Astrocyte (in vitro differentiated cells and primary cell): ENCODE measurements at regions not wholly inside any gene's neighbourhood (a gene's known extent, or its start where the extent isn't known, plus 50 kb on each side); places are given as distances from the start of the nearest gene placed in this dataset.

Source experiments
- DNase-seq: peaks from one replicate; pipeline ENCODE4 v3.0.0-alpha.2; 2010; ENCODE audit warnings: low read depth
- FAIRE-seq: peaks from 2 replicates; lab custom pipeline; 2011; peaks lifted over from hg19 to GRCh38; lab: Jason Lieb, UNC
- H2AFZ ChIP-seq: 2 replicates; pipeline ENCODE4 v1.6.0; 2012; ENCODE audit warnings: low read depth, low read length, inconsistent platforms
- H3K27ac ChIP-seq: 2 replicates; pipeline ENCODE4 v1.5.1; 2011; ENCODE audit warnings: low read depth, low read length, inconsistent platforms
- H3K27me3 ChIP-seq: 2 replicates; pipeline ENCODE4 v1.6.0; 2011; ENCODE audit warnings: low read length, inconsistent platforms; ENCODE audit not compliant: insufficient read depth
- H3K36me3 ChIP-seq: 2 replicates; pipeline ENCODE4 v1.5.1; 2011; ENCODE audit warnings: low read length, inconsistent platforms; ENCODE audit not compliant: insufficient read depth
- H3K4me1 ChIP-seq: 2 replicates; pipeline ENCODE4 v1.5.1; 2011; ENCODE audit warnings: low read length, inconsistent platforms; ENCODE audit not compliant: insufficient read depth
- H3K4me2 ChIP-seq: 2 replicates; pipeline ENCODE4 v1.6.0; 2012; ENCODE audit warnings: low read length, inconsistent platforms
- H3K4me3 ChIP-seq: 2 replicates; pipeline ENCODE4 v1.5.1; 2011; ENCODE audit warnings: low read depth, mild to moderate bottlenecking, low read length, inconsistent platforms; ENCODE audit not compliant: insufficient read depth
- H3K79me2 ChIP-seq: 2 replicates; pipeline ENCODE4 v1.6.0; 2012; ENCODE audit warnings: mild to moderate bottlenecking, low read length, inconsistent platforms; ENCODE audit not compliant: insufficient read depth
- H3K9ac ChIP-seq: 2 replicates; pipeline ENCODE4 v1.6.0; 2012; ENCODE audit warnings: mild to moderate bottlenecking, low read length, inconsistent platforms
- H3K9me3 ChIP-seq: 2 replicates; pipeline ENCODE4 v1.5.1; 2012; ENCODE audit warnings: low read depth, mild to moderate bottlenecking, low read length, inconsistent platforms; ENCODE audit not compliant: insufficient read depth
- H4K20me1 ChIP-seq: 2 replicates; pipeline ENCODE4 v1.6.0; 2012; ENCODE audit warnings: low read length, inconsistent platforms; ENCODE audit not compliant: insufficient read depth
- H3K27ac Mint-ChIP-seq: one replicate; pipeline ENCODE4 v1.8.0; 2021; ENCODE audit warnings: mild to moderate bottlenecking, mixed read lengths; ENCODE audit not compliant: unreplicated experiment
- H3K27me3 Mint-ChIP-seq: one replicate; pipeline ENCODE4 v1.8.0; 2021; ENCODE audit warnings: low read depth, mixed read lengths; ENCODE audit not compliant: unreplicated experiment
- H3K36me3 Mint-ChIP-seq: one replicate; pipeline ENCODE4 v1.8.0; 2021; ENCODE audit warnings: low read depth, mixed read lengths; ENCODE audit not compliant: unreplicated experiment
- H3K4me1 Mint-ChIP-seq: one replicate; pipeline ENCODE4 v1.8.0; 2021; ENCODE audit warnings: low read depth, mixed read lengths; ENCODE audit not compliant: unreplicated experiment
- H3K4me3 Mint-ChIP-seq: one replicate; pipeline ENCODE4 v1.8.0; 2021; ENCODE audit warnings: mild to moderate bottlenecking, moderate library complexity, mixed read lengths; ENCODE audit not compliant: unreplicated experiment
- H3K9me3 Mint-ChIP-seq: one replicate; pipeline ENCODE4 v1.8.0; 2021; ENCODE audit warnings: mild to moderate bottlenecking, mixed read lengths; ENCODE audit not compliant: unreplicated experiment
- EZH2 ChIP-seq: IDR thresholded peaks from 2 replicates; pipeline ENCODE4 v1.6.1; 2012; ENCODE audit warnings: mild to moderate bottlenecking, low read length, inconsistent platforms; ENCODE audit not compliant: insufficient read depth
- TF ChIP-seq, protein P1 (sequence below): IDR thresholded peaks from 2 replicates; pipeline ENCODE4 v1.5.1; 2011; ENCODE audit warnings: low read depth, mild to moderate bottlenecking, inconsistent platforms, low read length, moderate library complexity; ENCODE audit not compliant: insufficient read depth

DNA sequence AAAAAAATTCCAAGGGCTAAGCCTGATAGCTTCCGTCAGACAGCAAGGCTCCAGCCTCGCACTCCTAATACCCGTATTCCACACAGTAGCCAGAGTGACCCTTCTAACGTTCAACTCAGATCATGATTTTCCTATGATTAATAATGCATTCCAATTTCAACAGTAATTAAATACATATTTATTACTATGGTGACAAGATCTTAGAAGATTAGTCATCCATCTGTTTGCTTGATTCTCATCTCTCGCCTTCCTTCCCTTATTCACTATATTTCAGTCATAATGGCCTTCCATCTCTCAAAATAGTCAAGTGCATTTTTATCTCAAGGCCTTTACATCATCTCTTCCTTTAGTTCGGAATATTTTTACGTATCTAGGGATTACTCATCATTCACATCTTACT, 621.2 kb upstream of the SPRY2 start:
- no peaks in the 10 kb centered on the region for H3K27me3 ChIP-seq
- H3K79me2 ChIP-seq, result no peaks in the 10 kb centered on the region
- FAIRE-seq (no peak), DNase-seq (peak; percentile 26)
- H2AFZ ChIP-seq, result no peak overlapping the region
- Mint-ChIP-seq H3K9me3 (no peaks in the 10 kb centered on the region), H3K36me3 (no peaks in the 10 kb centered on the region), H3K4me1 (no peaks in the 10 kb centered on the region), H3K27ac (no peak overlapping the region), H3K4me3 (no peak overlapping the region), H3K27me3 (no peaks in the 10 kb centered on the region)
- no peaks in the 10 kb centered on the region for H3K36me3 ChIP-seq
- H4K20me1 ChIP-seq, result no peaks in the 10 kb centered on the region
- no peaks in the 10 kb centered on the region for H3K9me3 ChIP-seq
- no peaks in the 10 kb centered on the region for H3K4me1 ChIP-seq
- H3K9ac ChIP-seq, result no peak overlapping the region
- TF ChIP-seq, protein P1, sequence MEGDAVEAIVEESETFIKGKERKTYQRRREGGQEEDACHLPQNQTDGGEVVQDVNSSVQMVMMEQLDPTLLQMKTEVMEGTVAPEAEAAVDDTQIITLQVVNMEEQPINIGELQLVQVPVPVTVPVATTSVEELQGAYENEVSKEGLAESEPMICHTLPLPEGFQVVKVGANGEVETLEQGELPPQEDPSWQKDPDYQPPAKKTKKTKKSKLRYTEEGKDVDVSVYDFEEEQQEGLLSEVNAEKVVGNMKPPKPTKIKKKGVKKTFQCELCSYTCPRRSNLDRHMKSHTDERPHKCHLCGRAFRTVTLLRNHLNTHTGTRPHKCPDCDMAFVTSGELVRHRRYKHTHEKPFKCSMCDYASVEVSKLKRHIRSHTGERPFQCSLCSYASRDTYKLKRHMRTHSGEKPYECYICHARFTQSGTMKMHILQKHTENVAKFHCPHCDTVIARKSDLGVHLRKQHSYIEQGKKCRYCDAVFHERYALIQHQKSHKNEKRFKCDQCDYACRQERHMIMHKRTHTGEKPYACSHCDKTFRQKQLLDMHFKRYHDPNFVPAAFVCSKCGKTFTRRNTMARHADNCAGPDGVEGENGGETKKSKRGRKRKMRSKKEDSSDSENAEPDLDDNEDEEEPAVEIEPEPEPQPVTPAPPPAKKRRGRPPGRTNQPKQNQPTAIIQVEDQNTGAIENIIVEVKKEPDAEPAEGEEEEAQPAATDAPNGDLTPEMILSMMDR, result no peak
- H3K4me3 ChIP-seq, result no peak overlapping the region
- no peak overlapping the region for H3K27ac ChIP-seq
- H3K4me2 ChIP-seq, result no peak overlapping the region

DNA sequence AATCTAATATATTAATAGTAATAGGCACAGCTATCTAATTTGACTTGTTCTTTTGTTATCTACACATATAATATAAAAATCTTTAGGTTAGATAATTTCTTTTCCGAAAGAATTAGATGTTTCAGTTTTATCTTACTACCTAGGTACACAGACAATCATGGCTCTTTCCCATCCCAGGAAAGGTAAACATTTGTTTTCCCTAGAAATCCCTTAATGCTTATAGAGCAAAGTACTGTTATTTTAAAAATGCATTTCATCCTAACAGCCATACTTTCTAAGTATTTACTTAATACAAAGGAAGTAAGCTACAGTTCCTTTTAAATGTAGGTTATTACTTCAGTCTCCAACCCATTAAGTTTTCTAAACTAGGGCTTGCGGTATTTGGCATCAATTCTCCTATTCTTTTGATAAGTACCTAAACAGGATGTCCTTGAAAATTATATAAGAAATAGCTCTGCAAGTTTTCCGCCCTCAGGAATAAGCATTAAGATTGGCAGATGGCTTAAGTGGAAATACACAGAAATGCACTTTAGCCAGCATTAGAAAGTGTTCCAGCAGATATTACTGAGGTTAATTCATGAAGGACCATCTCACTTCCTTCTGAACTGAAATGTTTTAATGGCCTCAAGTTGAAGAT, 616.2 kb upstream of the SPRY2 start:
- Histone ChIP-seq H2AFZ (no peak overlapping the region), H3K36me3 (no peaks in the 10 kb centered on the region), H3K27ac (no peak overlapping the region), H3K4me2 (no peak overlapping the region), H4K20me1 (no peaks in the 10 kb centered on the region), H3K79me2 (no peaks in the 10 kb centered on the region), H3K4me3 (no peak overlapping the region), H3K9me3 (no peaks in the 10 kb centered on the region), H3K9ac (no peak overlapping the region), H3K27me3 (no peaks in the 10 kb centered on the region), H3K4me1 (no peaks in the 10 kb centered on the region)
- Mint-ChIP-seq H3K36me3 (no peaks in the 10 kb centered on the region), H3K27me3 (no peaks in the 10 kb centered on the region), H3K27ac (no peak overlapping the region), H3K4me3 (no peak overlapping the region), H3K9me3 (peaks cover 2% of the 10 kb centered on the region), H3K4me1 (peaks cover 3% of the 10 kb centered on the region)
- FAIRE-seq (no peak), DNase-seq (no peak)
- TF ChIP-seq, protein P1, result no peak
- TF ChIP-seq EZH2, result no peak

DNA sequence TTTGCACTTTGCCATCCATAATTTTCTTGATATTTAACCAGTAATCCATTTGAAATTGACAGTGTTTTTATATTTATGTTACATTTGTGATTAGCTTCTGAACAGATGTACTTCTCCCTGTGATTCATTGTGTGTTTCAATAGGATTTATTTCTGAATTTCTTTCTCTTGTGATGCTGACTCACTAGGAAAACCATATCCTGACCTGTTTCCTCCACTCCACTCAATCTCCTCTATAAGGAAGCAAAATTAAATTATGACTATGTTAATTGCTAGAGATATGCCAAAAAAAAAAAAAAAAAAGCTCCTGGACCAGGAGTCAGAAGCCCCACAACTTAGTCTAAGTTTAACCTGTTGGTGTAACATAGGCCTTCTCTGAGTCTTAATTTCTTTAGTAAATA, 614.6 kb upstream of the SPRY2 start:
- H3K27ac ChIP-seq, result no peak overlapping the region
- peaks cover 2% of the 10 kb centered on the region for H3K9me3 Mint-ChIP-seq
- H3K27ac Mint-ChIP-seq, result no peak overlapping the region

More for the DNA sequence above, 614.6 kb upstream of the SPRY2 start:
- Histone ChIP-seq H3K36me3 (no peaks in the 10 kb centered on the region), H3K4me1 (no peaks in the 10 kb centered on the region), H4K20me1 (no peaks in the 10 kb centered on the region), H3K79me2 (no peaks in the 10 kb centered on the region), H3K27me3 (no peaks in the 10 kb centered on the region), H3K9me3 (no peaks in the 10 kb centered on the region), H3K9ac (no peak overlapping the region), H2AFZ (no peak overlapping the region), H3K4me3 (no peak overlapping the region), H3K4me2 (no peak overlapping the region)
- peak; percentile 27 for DNase-seq
- no peak for FAIRE-seq
- no peak overlapping the region for H3K4me3 Mint-ChIP-seq
- no peaks in the 10 kb centered on the region for H3K27me3 Mint-ChIP-seq
- no peak for TF ChIP-seq EZH2
- TF ChIP-seq, protein P1, result no peak
- H3K36me3 Mint-ChIP-seq, result no peaks in the 10 kb centered on the region
- peaks cover 3% of the 10 kb centered on the region for H3K4me1 Mint-ChIP-seq
